ENCODE measurements at regions not wholly inside any gene's neighbourhood (a gene's known extent, or its start where the extent isn't known, plus 50 kb on each side); places are given as distances from the start of the nearest gene placed in this dataset.
"Not testable (repeated sequence)": the region's sequence is repeated elsewhere in the genome, so short reads cannot be mapped to it uniquely, and the experiment has no call there.

GRCh38 chr10:109633846-109634245 lies 289.5 kb downstream of the XPNPEP1 start:
- no TSS peak for BruUV-seq (replicated peaks)
- Histone ChIP-seq H2AFZ (ENCODE audit: low read depth, low read length, poor library complexity, severe bottlenecking) (no peak overlapping the region), H3K36me3 (ENCODE audit: control insufficient read depth in 1 of 2, insufficient read depth in 2 of 2, low read length in 2 of 2) (no peaks in the 10 kb centered on the region), H3K4me2 (ENCODE audit: low read length) (no peak overlapping the region), H3K9ac (ENCODE audit: low read length) (no peak overlapping the region), H3K9me3 (ENCODE audit: control insufficient read depth in 1 of 2, insufficient read depth in 1 of 2, low read depth in 1 of 2, low read length in 2 of 2) (peaks cover 9 to 28% of the 10 kb centered on the region in 2 experiments), H3K4me1 (ENCODE audit: control insufficient read depth in 1 of 2, insufficient read depth in 2 of 2, low read length in 2 of 2) (no peaks in the 10 kb centered on the region), H3K27me3 (ENCODE audit: insufficient read depth, low read length) (no peaks in the 10 kb centered on the region), H3K79me2 (ENCODE audit: insufficient read depth, low read length) (no peaks in the 10 kb centered on the region), H3K9me2 (ENCODE audit: insufficient read depth) (no peaks in the 10 kb centered on the region), H3K4me3 (replicated peaks in 1 of 2; ENCODE audit: low read depth in 1 of 2, low read length in 2 of 2) (no peak overlapping the region), H4K20me1 (ENCODE audit: insufficient read depth) (no peaks in the 10 kb centered on the region; the same call in 1 of the 2 replicates), H3K27ac (ENCODE audit: low read depth, low read length) (no peak overlapping the region)
- ChIA-PET RAD21 (ENCODE audit: low non-redundant PET in 1 of 2, low total read pairs in 2 of 2, uncharacterized antibody in 2 of 2, unreplicated experiment in 2 of 2) (no interaction called here), POLR2A (no interaction called here), CTCF (no interaction called here)
- DNase-seq (ENCODE audit: low read depth, low spot score) (peak; percentile 3), ATAC-seq (no peak)
- intact Hi-C loops (cut with micrococcal nuclease): no loop called here
- TF ChIP-seq POLR2A (IDR thresholded peaks at IDR 0.05; ENCODE audit: borderline replicate concordance, extremely low read depth, insufficient read depth, insufficient read length) (no peak), POLR2AphosphoS5 (IDR thresholded peaks at IDR 0.05; ENCODE audit: low read depth, low read length) (no peak), ELF1 (IDR thresholded peaks at IDR 0.05; ENCODE audit: borderline replicate concordance, low read depth) (no peak), TCF7L2 (IDR thresholded peaks at IDR 0.05; ENCODE audit: borderline replicate concordance, extremely low read depth, insufficient read depth, insufficient read length) (no peak), RAD21 (IDR thresholded peaks at IDR 0.05; ENCODE audit: low read depth) (no peak), ZBTB33 (IDR thresholded peaks at IDR 0.05; ENCODE audit: extremely low read depth, insufficient replicate concordance, low read length) (no peak), CEBPB (IDR thresholded peaks at IDR 0.05; ENCODE audit: low read depth) (no peak), YY1 (IDR thresholded peaks at IDR 0.05; ENCODE audit: extremely low read depth, insufficient replicate concordance, low read depth, low read length) (no peak), EZH2 (IDR thresholded peaks at IDR 0.05) (no peak), REST (IDR thresholded peaks at IDR 0.05; ENCODE audit: low read depth) (no peak), EZH2phosphoT487 (IDR thresholded peaks at IDR 0.05; ENCODE audit: borderline replicate concordance) (no peak), ZFX (IDR thresholded peaks at IDR 0.05) (no peak), SIN3A (IDR thresholded peaks at IDR 0.05; ENCODE audit: low read depth) (no peak), FOSL1 (IDR thresholded peaks at IDR 0.05; ENCODE audit: low read depth) (no peak), EGR1 (IDR thresholded peaks at IDR 0.05; ENCODE audit: low read depth) (no peak), ATF3 (IDR thresholded peaks at IDR 0.05) (no peak)

GRCh38 chr10:109633017-109633416 lies 290.3 kb downstream of the XPNPEP1 start:
- H3K27ac ChIP-seq (ENCODE audit: low read depth, low read length); CTCF ChIA-PET; H3K4me3 ChIP-seq (replicated peaks in 1 of 2; ENCODE audit: low read depth in 1 of 2, low read length in 2 of 2); H3K4me1 ChIP-seq (ENCODE audit: control insufficient read depth in 1 of 2, insufficient read depth in 2 of 2, low read length in 2 of 2); H2AFZ ChIP-seq (ENCODE audit: low read depth, low read length, poor library complexity, severe bottlenecking); intact Hi-C loops (cut with micrococcal nuclease); H4K20me1 ChIP-seq (ENCODE audit: insufficient read depth); DNase-seq (ENCODE audit: low read depth, low spot score); H3K79me2 ChIP-seq (ENCODE audit: insufficient read depth, low read length); BruUV-seq (replicated peaks); H3K27me3 ChIP-seq (ENCODE audit: insufficient read depth, low read length); H3K36me3 ChIP-seq (ENCODE audit: control insufficient read depth in 1 of 2, insufficient read depth in 2 of 2, low read length in 2 of 2); H3K4me2 ChIP-seq (ENCODE audit: low read length); RAD21 ChIA-PET (ENCODE audit: low non-redundant PET in 1 of 2, low total read pairs in 2 of 2, uncharacterized antibody in 2 of 2, unreplicated experiment in 2 of 2); H3K9ac ChIP-seq (ENCODE audit: low read length); ATAC-seq; POLR2A ChIA-PET; H3K9me2 ChIP-seq (ENCODE audit: insufficient read depth): not testable (repeated sequence)
- H3K9me3 ChIP-seq (ENCODE audit: control insufficient read depth in 1 of 2, insufficient read depth in 1 of 2, low read depth in 1 of 2, low read length in 2 of 2): peaks cover 9 to 28% of the 10 kb centered on the region in 2 experiments

All from HCT116 (cell line).